ENCODE measurements at regions not wholly inside any gene's neighbourhood (a gene's known extent, or its start where the extent isn't known, plus 50 kb on each side); places are given as distances from the start of the nearest gene placed in this dataset.

- H3K27me3 ChIP-seq (ENCODE audit: control insufficient read depth, insufficient read depth, low read length) = no peaks in the 10 kb centered on the region
- H3K4me3 ChIP-seq (ENCODE audit: low read length) = no peak overlapping the region
- WGBS (ENCODE audit: insufficient coverage, low lambda C conversion rate) = 100% methylated on average over 1 of the region's 3 CpGs
- no peak for DNase-seq
- H3K4me1 ChIP-seq (ENCODE audit: control insufficient read depth, insufficient read depth, low read length) = no peaks in the 10 kb centered on the region
- no peaks in the 10 kb centered on the region for H3K36me3 ChIP-seq (ENCODE audit: control insufficient read depth, insufficient read depth, low read length)
- H3K9me3 ChIP-seq (ENCODE audit: control insufficient read depth, low read depth, low read length) = no peaks in the 10 kb centered on the region
- H3K27ac ChIP-seq (ENCODE audit: low read length) = no peak overlapping the region
Observed at GRCh38 chr4:171599628-171600027, 213.6 kb upstream of the GALNTL6 start.

- no peak for DNase-seq
- no peaks in the 10 kb centered on the region for H3K9me3 ChIP-seq (ENCODE audit: control insufficient read depth, low read depth, low read length)
- H3K36me3 ChIP-seq (ENCODE audit: control insufficient read depth, insufficient read depth, low read length) = no peaks in the 10 kb centered on the region
- H3K27ac ChIP-seq (ENCODE audit: low read length) = no peak overlapping the region
- no peak overlapping the region for H3K4me3 ChIP-seq (ENCODE audit: low read length)
- H3K4me1 ChIP-seq (ENCODE audit: control insufficient read depth, insufficient read depth, low read length) = no peaks in the 10 kb centered on the region
- no peaks in the 10 kb centered on the region for H3K27me3 ChIP-seq (ENCODE audit: control insufficient read depth, insufficient read depth, low read length)
- WGBS (ENCODE audit: insufficient coverage, low lambda C conversion rate) = no CpG with 5 or more reads among the region's 4 CpGs
Observed at GRCh38 chr4:171594293-171594692, 218.9 kb upstream of the GALNTL6 start.

GRCh38 chr4:171590716-171591115 lies 222.5 kb upstream of the GALNTL6 start:
- 65% methylated on average over 2 of the region's 2 CpGs for WGBS (ENCODE audit: insufficient coverage, low lambda C conversion rate)
- Histone ChIP-seq H3K9me3 (ENCODE audit: control insufficient read depth, low read depth, low read length) (no peaks in the 10 kb centered on the region), H3K27me3 (ENCODE audit: control insufficient read depth, insufficient read depth, low read length) (no peaks in the 10 kb centered on the region), H3K4me3 (ENCODE audit: low read length) (no peak overlapping the region), H3K27ac (ENCODE audit: low read length) (no peak overlapping the region), H3K4me1 (ENCODE audit: control insufficient read depth, insufficient read depth, low read length) (no peaks in the 10 kb centered on the region), H3K36me3 (ENCODE audit: control insufficient read depth, insufficient read depth, low read length) (no peaks in the 10 kb centered on the region)
- no peak for DNase-seq

GRCh38 chr4:171588764-171589163 lies 224.4 kb upstream of the GALNTL6 start:
- 91% methylated on average over 4 of the region's 5 CpGs for WGBS (ENCODE audit: insufficient coverage, low lambda C conversion rate)
- no peak overlapping the region for H3K4me3 ChIP-seq (ENCODE audit: low read length)
- no peak overlapping the region for H3K27ac ChIP-seq (ENCODE audit: low read length)
- DNase-seq = no peak
- no peaks in the 10 kb centered on the region for H3K9me3 ChIP-seq (ENCODE audit: control insufficient read depth, low read depth, low read length)
- H3K36me3 ChIP-seq (ENCODE audit: control insufficient read depth, insufficient read depth, low read length) = no peaks in the 10 kb centered on the region
- no peaks in the 10 kb centered on the region for H3K27me3 ChIP-seq (ENCODE audit: control insufficient read depth, insufficient read depth, low read length)
- no peaks in the 10 kb centered on the region for H3K4me1 ChIP-seq (ENCODE audit: control insufficient read depth, insufficient read depth, low read length)

GRCh38 chr4:171588051-171588545 lies 225.1 kb upstream of the GALNTL6 start:
- Histone ChIP-seq H3K9me3 (ENCODE audit: control insufficient read depth, low read depth, low read length) (no peaks in the 10 kb centered on the region), H3K4me3 (ENCODE audit: low read length) (no peak overlapping the region), H3K27ac (ENCODE audit: low read length) (no peak overlapping the region), H3K4me1 (ENCODE audit: control insufficient read depth, insufficient read depth, low read length) (no peaks in the 10 kb centered on the region), H3K27me3 (ENCODE audit: control insufficient read depth, insufficient read depth, low read length) (no peaks in the 10 kb centered on the region), H3K36me3 (ENCODE audit: control insufficient read depth, insufficient read depth, low read length) (no peaks in the 10 kb centered on the region)
- WGBS (ENCODE audit: insufficient coverage, low lambda C conversion rate) = 72% methylated on average over 2 of the region's 3 CpGs
- no peak for DNase-seq

GRCh38 chr4:171583790-171584189 lies 229.4 kb upstream of the GALNTL6 start:
- Histone ChIP-seq H3K9me3 (ENCODE audit: control insufficient read depth, low read depth, low read length) (no peaks in the 10 kb centered on the region), H3K27me3 (ENCODE audit: control insufficient read depth, insufficient read depth, low read length) (no peaks in the 10 kb centered on the region), H3K4me1 (ENCODE audit: control insufficient read depth, insufficient read depth, low read length) (no peaks in the 10 kb centered on the region), H3K4me3 (ENCODE audit: low read length) (no peak overlapping the region), H3K36me3 (ENCODE audit: control insufficient read depth, insufficient read depth, low read length) (no peaks in the 10 kb centered on the region), H3K27ac (ENCODE audit: low read length) (no peak overlapping the region)
- no peak for DNase-seq

GRCh38 chr4:171582961-171583581 lies 230.1 kb upstream of the GALNTL6 start:
- no peaks in the 10 kb centered on the region for H3K36me3 ChIP-seq (ENCODE audit: control insufficient read depth, insufficient read depth, low read length)

GRCh38 chr4:171573181-171573580 lies 240.0 kb upstream of the GALNTL6 start:
- Histone ChIP-seq H3K36me3 (ENCODE audit: control insufficient read depth, insufficient read depth, low read length) (no peaks in the 10 kb centered on the region), H3K4me1 (ENCODE audit: control insufficient read depth, insufficient read depth, low read length) (no peaks in the 10 kb centered on the region), H3K4me3 (ENCODE audit: low read length) (no peak overlapping the region), H3K27ac (ENCODE audit: low read length) (no peak overlapping the region), H3K9me3 (ENCODE audit: control insufficient read depth, low read depth, low read length) (no peaks in the 10 kb centered on the region), H3K27me3 (ENCODE audit: control insufficient read depth, insufficient read depth, low read length) (no peaks in the 10 kb centered on the region)
- WGBS (ENCODE audit: insufficient coverage, low lambda C conversion rate) = no CpG with 5 or more reads among the region's 2 CpGs
- no peak for DNase-seq

More at GRCh38 chr4:171582961-171583581, 230.1 kb upstream of the GALNTL6 start:
- Histone ChIP-seq H3K4me3 (ENCODE audit: low read length) (no peak overlapping the region), H3K27ac (ENCODE audit: low read length) (no peak overlapping the region), H3K9me3 (ENCODE audit: control insufficient read depth, low read depth, low read length) (no peaks in the 10 kb centered on the region), H3K4me1 (ENCODE audit: control insufficient read depth, insufficient read depth, low read length) (no peaks in the 10 kb centered on the region), H3K27me3 (ENCODE audit: control insufficient read depth, insufficient read depth, low read length) (no peaks in the 10 kb centered on the region)
- 50% methylated on average over 2 of the region's 4 CpGs for WGBS (ENCODE audit: insufficient coverage, low lambda C conversion rate)
- DNase-seq = no peak

- H3K27ac ChIP-seq (ENCODE audit: low read length) = no peak overlapping the region
- whole genome bisulfite sequencing (ENCODE audit: insufficient coverage, low lambda C conversion rate) = 0% methylated on average over 1 of the region's 5 CpGs
- H3K36me3 ChIP-seq (ENCODE audit: control insufficient read depth, insufficient read depth, low read length) = no peaks in the 10 kb centered on the region
- H3K4me1 ChIP-seq (ENCODE audit: control insufficient read depth, insufficient read depth, low read length) = no peaks in the 10 kb centered on the region
- no peak for DNase-seq
- no peaks in the 10 kb centered on the region for H3K9me3 ChIP-seq (ENCODE audit: control insufficient read depth, low read depth, low read length)
- H3K4me3 ChIP-seq (ENCODE audit: low read length) = no peak overlapping the region
- H3K27me3 ChIP-seq (ENCODE audit: control insufficient read depth, insufficient read depth, low read length) = no peaks in the 10 kb centered on the region
Observed at GRCh38 chr4:171565130-171565788, 247.9 kb upstream of the GALNTL6 start.

- no peaks in the 10 kb centered on the region for H3K36me3 ChIP-seq (ENCODE audit: control insufficient read depth, insufficient read depth, low read length)
- DNase-seq = no peak
- H3K27me3 ChIP-seq (ENCODE audit: control insufficient read depth, insufficient read depth, low read length) = no peaks in the 10 kb centered on the region
- H3K4me1 ChIP-seq (ENCODE audit: control insufficient read depth, insufficient read depth, low read length) = no peaks in the 10 kb centered on the region
- no peak overlapping the region for H3K27ac ChIP-seq (ENCODE audit: low read length)
- H3K4me3 ChIP-seq (ENCODE audit: low read length) = no peak overlapping the region
- no peaks in the 10 kb centered on the region for H3K9me3 ChIP-seq (ENCODE audit: control insufficient read depth, low read depth, low read length)
- WGBS (ENCODE audit: insufficient coverage, low lambda C conversion rate) = no CpG with 5 or more reads among the region's 1 CpG
Observed at GRCh38 chr4:171561419-171561818, 251.8 kb upstream of the GALNTL6 start.

GRCh38 chr4:171553961-171554360 lies 259.2 kb upstream of the GALNTL6 start:
- DNase-seq = no peak
- Histone ChIP-seq H3K27me3 (ENCODE audit: control insufficient read depth, insufficient read depth, low read length) (no peaks in the 10 kb centered on the region), H3K4me1 (ENCODE audit: control insufficient read depth, insufficient read depth, low read length) (no peaks in the 10 kb centered on the region), H3K27ac (ENCODE audit: low read length) (no peak overlapping the region), H3K9me3 (ENCODE audit: control insufficient read depth, low read depth, low read length) (no peaks in the 10 kb centered on the region), H3K4me3 (ENCODE audit: low read length) (no peak overlapping the region), H3K36me3 (ENCODE audit: control insufficient read depth, insufficient read depth, low read length) (no peaks in the 10 kb centered on the region)
- 93% methylated on average over 4 of the region's 5 CpGs for WGBS (ENCODE audit: insufficient coverage, low lambda C conversion rate)
